C4-2B (cell line): ENCODE measurements at regions not wholly inside any gene's neighbourhood (a gene's known extent, or its start where the extent isn't known, plus 50 kb on each side); places are given as distances from the start of the nearest gene placed in this dataset.

Experiments
- ZFX ChIP-seq: fragments of 450-650 bp; IDR thresholded peaks from 2 replicates; pipeline ENCODE4 v1.6.1; 2017
- TF ChIP-seq, protein P1 (sequence below): fragments of 450-650 bp; conservative IDR thresholded peaks from 2 replicates; pipeline ENCODE4 v1.5.1; 2017; ENCODE audit warnings: mild to moderate bottlenecking

- TF ChIP-seq, protein P1, sequence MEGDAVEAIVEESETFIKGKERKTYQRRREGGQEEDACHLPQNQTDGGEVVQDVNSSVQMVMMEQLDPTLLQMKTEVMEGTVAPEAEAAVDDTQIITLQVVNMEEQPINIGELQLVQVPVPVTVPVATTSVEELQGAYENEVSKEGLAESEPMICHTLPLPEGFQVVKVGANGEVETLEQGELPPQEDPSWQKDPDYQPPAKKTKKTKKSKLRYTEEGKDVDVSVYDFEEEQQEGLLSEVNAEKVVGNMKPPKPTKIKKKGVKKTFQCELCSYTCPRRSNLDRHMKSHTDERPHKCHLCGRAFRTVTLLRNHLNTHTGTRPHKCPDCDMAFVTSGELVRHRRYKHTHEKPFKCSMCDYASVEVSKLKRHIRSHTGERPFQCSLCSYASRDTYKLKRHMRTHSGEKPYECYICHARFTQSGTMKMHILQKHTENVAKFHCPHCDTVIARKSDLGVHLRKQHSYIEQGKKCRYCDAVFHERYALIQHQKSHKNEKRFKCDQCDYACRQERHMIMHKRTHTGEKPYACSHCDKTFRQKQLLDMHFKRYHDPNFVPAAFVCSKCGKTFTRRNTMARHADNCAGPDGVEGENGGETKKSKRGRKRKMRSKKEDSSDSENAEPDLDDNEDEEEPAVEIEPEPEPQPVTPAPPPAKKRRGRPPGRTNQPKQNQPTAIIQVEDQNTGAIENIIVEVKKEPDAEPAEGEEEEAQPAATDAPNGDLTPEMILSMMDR, result no peak
- no peak for TF ChIP-seq ZFX
Measured at GRCh38 chr17:34464812-34465211, 101.8 kb upstream of the CCL1 start.
